SK-N-MC (cell line): ENCODE measurements at regions not wholly inside any gene's neighbourhood (a gene's known extent, or its start where the extent isn't known, plus 50 kb on each side); places are given as distances from the start of the nearest gene placed in this dataset.

Source experiments
- EZH2 ChIP-seq: fragments of 200-600 bp; sonication (generic); IDR thresholded peaks from one replicate; pipeline ENCODE4 v1.6.1; 2017; ENCODE audit warnings: antibody characterized with exemption
- FOXP2 ChIP-seq: optimal IDR thresholded peaks from 2 replicates; pipeline ENCODE3; 2011; ENCODE audit warnings: mild to moderate bottlenecking, moderate library complexity; ENCODE audit not compliant: insufficient read depth; ENCODE audit errors: extremely low read length, control extremely low read depth
- POLR2AphosphoS5 ChIP-seq: IDR thresholded peaks from 2 replicates; pipeline ENCODE4 v1.6.1; 2012; ENCODE audit warnings: mild to moderate bottlenecking, low read depth, low read length, borderline replicate concordance

DNA sequence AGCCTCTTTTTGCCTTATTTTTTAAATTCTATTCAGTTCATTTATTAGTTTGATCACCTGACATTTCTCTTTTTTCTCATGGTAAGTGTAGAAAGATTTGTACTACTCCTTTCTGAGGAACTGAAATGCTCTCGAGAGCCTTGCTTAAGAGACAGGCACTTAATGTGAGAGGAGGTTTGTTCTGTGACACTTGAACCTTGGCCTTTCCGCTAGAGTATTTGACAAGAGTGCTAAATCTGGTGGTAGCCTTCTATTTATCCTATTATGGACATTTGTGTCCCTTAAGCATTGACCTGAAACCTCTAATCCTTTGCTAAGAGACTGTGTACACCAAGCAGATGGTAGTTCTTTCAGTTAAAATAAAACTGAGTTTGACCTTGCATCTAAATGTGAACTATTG lies 805.0 kb upstream of the PTPRD start:
- TF ChIP-seq EZH2 (no peak), POLR2AphosphoS5 (no peak), FOXP2 (no peak)
